Frontal cortex (tissue), 3 donors: ENCODE measurements at regions not wholly inside any gene's neighbourhood (a gene's known extent, or its start where the extent isn't known, plus 50 kb on each side); places are given as distances from the start of the nearest gene placed in this dataset.

Source experiments
- DNase-seq, 2 donors: peaks; one replicate each; pipeline ENCODE4 v3.0.0; 2012; ENCODE audit warnings: low spot score in 2 of 2
- FAIRE-seq: peaks from 2 replicates; lab custom pipeline; 2012; peaks lifted over from hg19 to GRCh38; lab: Jason Lieb, UNC
- donor health status: control.
- donor health status: control.
- donor health status: control.

GRCh38 chr4:24745172-24745895 lies 50.0 kb upstream of the SOD3 start:
- no peak for FAIRE-seq
- no peak for DNase-seq
